Tibial nerve (tissue), 4 donors: ENCODE measurements at regions not wholly inside any gene's neighbourhood (a gene's known extent, or its start where the extent isn't known, plus 50 kb on each side); places are given as distances from the start of the nearest gene placed in this dataset.

Source experiments
- CTCF ChIP-seq, 5 experiments: fragments of 200-600 bp in 3 of 5; fragments of 450-650 bp in 2 of 5; sonication (generic) in 3 of 5; IDR thresholded peaks; one replicate each; pipeline ENCODE4 v1.5.1; 2016 to 2019; ENCODE audit warnings: antibody characterized with exemption in 5 of 5, mild to moderate bottlenecking in 3 of 5, moderate library complexity in 2 of 5
- EP300 ChIP-seq, 2 donors: sonication (generic); formaldehyde crosslinking; IDR thresholded peaks; one replicate each; pipeline ENCODE4 v1.6.1; 2017; ENCODE audit warnings: antibody characterized with exemption in 2 of 2, mild to moderate bottlenecking in 1 of 2
- POLR2A ChIP-seq, 2 donors: fragments of 450-650 bp; IDR thresholded peaks; one replicate each; pipeline ENCODE4 v1.6.1; 2017; ENCODE audit warnings: antibody characterized with exemption in 2 of 2, mild to moderate bottlenecking in 2 of 2, moderate library complexity in 2 of 2

- no peak for TF ChIP-seq POLR2A (IDR thresholded peaks at IDR 0.05)
- no peak for TF ChIP-seq CTCF (IDR thresholded peaks at IDR 0.05)
- no peak for TF ChIP-seq EP300 (IDR thresholded peaks at IDR 0.05)
Measured at GRCh38 chr20:60147004-60147403, 188.8 kb downstream of the CDH26 start.
